Gastrocnemius medialis (tissue), 4 donors: ENCODE measurements at regions not wholly inside any gene's neighbourhood (a gene's known extent, or its start where the extent isn't known, plus 50 kb on each side); places are given as distances from the start of the nearest gene placed in this dataset.

Experiments
- ATAC-seq, 2 donors: fragments of 150-250 bp; one replicate each; pipeline ENCODE4 v1.9.1; 2016
- DNase-seq, 2 donors: peaks; one replicate each; pipeline ENCODE4 v3.0.0-alpha.2; 2019
- H3K27ac ChIP-seq, 4 donors: fragments of 200-600 bp; sonication (generic); 1 replicate in 1 of 4; 2 replicates in 3 of 4; pipeline ENCODE4 v1.5.1; 2016 to 2018; ENCODE audit warnings: mild to moderate bottlenecking in 2 of 4, moderate library complexity in 1 of 4
- H3K27me3 ChIP-seq, 3 donors: fragments of 200-600 bp; sonication (generic) in 2 of 3; 1 replicate in 1 of 3; 2 replicates in 2 of 3; pipeline versions ENCODE4 v1.5.1 to v1.6.0; 2016 to 2019; ENCODE audit warnings: mild to moderate bottlenecking in 1 of 3, moderate library complexity in 1 of 3
- H3K36me3 ChIP-seq, 2 donors: fragments of 200-600 bp; sonication (generic) in 1 of 2; one replicate each; pipeline ENCODE4 v1.5.1; 2017 to 2018
- H3K4me1 ChIP-seq, 2 donors: fragments of 200-600 bp; sonication (generic) in 1 of 2; one replicate each; pipeline ENCODE4 v1.5.1; 2016 to 2017; ENCODE audit warnings: mild to moderate bottlenecking in 2 of 2
- H3K4me3 ChIP-seq, 4 donors: fragments of 200-600 bp; sonication (generic) in 3 of 4; 1 replicate in 1 of 4; 2 replicates in 3 of 4; pipeline ENCODE4 v1.5.1; 2016 to 2019; ENCODE audit warnings: mild to moderate bottlenecking in 2 of 4
- H3K9me3 ChIP-seq, 3 donors: fragments of 200-600 bp; sonication (generic) in 2 of 3; 1 replicate in 1 of 3; 2 replicates in 2 of 3; pipeline ENCODE4 v1.5.1; 2016 to 2019
- POLR2A ChIP-seq, 2 donors: fragments of 450-650 bp; IDR thresholded peaks; one replicate each; pipeline ENCODE4 v1.6.1; 2017; ENCODE audit warnings: antibody characterized with exemption in 2 of 2, mild to moderate bottlenecking in 2 of 2, moderate library complexity in 2 of 2
- in situ Hi-C, 4 donors: fragments of 200-750 bp; cut with MboI; loops; one replicate each; pipeline versions ENCODE4 v1.15.0 to v1.8.0; 2017; ENCODE audit warnings: low sequenced_read_pairs in 4 of 4
- intact Hi-C: fragments of 100-400 bp; cut with DNase I; formaldehyde crosslinking; loops from one replicate; pipeline ENCODE4 v1.15.1; 2023; ENCODE audit warnings: low total_unique reads
- TF ChIP-seq, protein P1 (sequence below), 5 experiments: fragments of 450-650 bp in 3 of 5; fragments of 200-600 bp in 2 of 5; sonication (generic) in 2 of 5; IDR thresholded peaks in 4 of 5; conservative IDR thresholded peaks in 1 of 5; 1 replicate in 4 of 5; 2 replicates in 1 of 5; pipeline ENCODE4 v1.5.1; 2016 to 2019; ENCODE audit warnings: antibody characterized with exemption in 5 of 5, mild to moderate bottlenecking in 3 of 5, moderate library complexity in 3 of 5

GRCh38 chr5:159398936-159399335, 68.6 kb upstream of the IL12B start:
- no peaks in the 10 kb centered on the region for H3K36me3 ChIP-seq
- in situ Hi-C loops (no loop called here), intact Hi-C loops (no loop called here)
- H3K9me3 ChIP-seq, result no peaks in the 10 kb centered on the region
- no peaks in the 10 kb centered on the region for H3K27me3 ChIP-seq
- H3K4me3 ChIP-seq, result no peak overlapping the region
- H3K4me1 ChIP-seq, result no peaks in the 10 kb centered on the region
- DNase-seq (no peak), ATAC-seq (no peak)
- no peak overlapping the region for H3K27ac ChIP-seq
- no peak for TF ChIP-seq POLR2A (IDR thresholded peaks at IDR 0.05)
- TF ChIP-seq, protein P1, sequence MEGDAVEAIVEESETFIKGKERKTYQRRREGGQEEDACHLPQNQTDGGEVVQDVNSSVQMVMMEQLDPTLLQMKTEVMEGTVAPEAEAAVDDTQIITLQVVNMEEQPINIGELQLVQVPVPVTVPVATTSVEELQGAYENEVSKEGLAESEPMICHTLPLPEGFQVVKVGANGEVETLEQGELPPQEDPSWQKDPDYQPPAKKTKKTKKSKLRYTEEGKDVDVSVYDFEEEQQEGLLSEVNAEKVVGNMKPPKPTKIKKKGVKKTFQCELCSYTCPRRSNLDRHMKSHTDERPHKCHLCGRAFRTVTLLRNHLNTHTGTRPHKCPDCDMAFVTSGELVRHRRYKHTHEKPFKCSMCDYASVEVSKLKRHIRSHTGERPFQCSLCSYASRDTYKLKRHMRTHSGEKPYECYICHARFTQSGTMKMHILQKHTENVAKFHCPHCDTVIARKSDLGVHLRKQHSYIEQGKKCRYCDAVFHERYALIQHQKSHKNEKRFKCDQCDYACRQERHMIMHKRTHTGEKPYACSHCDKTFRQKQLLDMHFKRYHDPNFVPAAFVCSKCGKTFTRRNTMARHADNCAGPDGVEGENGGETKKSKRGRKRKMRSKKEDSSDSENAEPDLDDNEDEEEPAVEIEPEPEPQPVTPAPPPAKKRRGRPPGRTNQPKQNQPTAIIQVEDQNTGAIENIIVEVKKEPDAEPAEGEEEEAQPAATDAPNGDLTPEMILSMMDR (IDR thresholded peaks at IDR 0.05 in 4 of 5, conservative IDR thresholded peaks at IDR 0.05 in 1 of 5), result no peak

DNA sequence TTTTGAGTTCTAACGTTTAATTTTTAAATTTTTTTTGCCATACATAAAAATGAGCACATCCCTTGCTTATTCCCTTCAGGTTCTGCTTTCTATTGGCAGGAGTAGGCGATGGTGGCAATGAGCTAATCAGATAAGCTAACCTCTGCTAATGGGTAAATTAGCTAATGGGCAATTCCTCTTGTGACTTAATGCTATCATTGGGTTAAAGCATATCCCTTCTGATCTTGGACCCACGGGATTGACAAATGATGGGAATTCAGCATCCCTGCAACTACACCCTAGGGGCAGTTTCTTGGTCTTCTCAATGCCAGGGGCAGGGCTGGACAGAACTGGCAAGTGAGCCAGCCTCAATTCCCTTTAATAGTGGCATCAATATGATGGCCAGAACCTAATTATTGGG, 70.2 kb upstream of the IL12B start:
- Histone ChIP-seq H3K4me1 (peaks cover 0 to 3% of the 10 kb centered on the region in 2 donors), H3K4me3 (no peak overlapping the region), H3K27ac (no peak overlapping the region), H3K27me3 (no peaks in the 10 kb centered on the region), H3K36me3 (no peaks in the 10 kb centered on the region), H3K9me3 (no peaks in the 10 kb centered on the region)
- DNase-seq (no peak), ATAC-seq (no peak)
- intact Hi-C loops (no loop called here), in situ Hi-C loops (no loop called here)
- no peak for TF ChIP-seq POLR2A (IDR thresholded peaks at IDR 0.05)
- TF ChIP-seq, protein P1 (IDR thresholded peaks at IDR 0.05 in 4 of 5, conservative IDR thresholded peaks at IDR 0.05 in 1 of 5), result no peak

GRCh38 chr5:159402311-159402710, 72.0 kb upstream of the IL12B start:
- no peak for DNase-seq
- in situ Hi-C loops, result no loop called here

DNA sequence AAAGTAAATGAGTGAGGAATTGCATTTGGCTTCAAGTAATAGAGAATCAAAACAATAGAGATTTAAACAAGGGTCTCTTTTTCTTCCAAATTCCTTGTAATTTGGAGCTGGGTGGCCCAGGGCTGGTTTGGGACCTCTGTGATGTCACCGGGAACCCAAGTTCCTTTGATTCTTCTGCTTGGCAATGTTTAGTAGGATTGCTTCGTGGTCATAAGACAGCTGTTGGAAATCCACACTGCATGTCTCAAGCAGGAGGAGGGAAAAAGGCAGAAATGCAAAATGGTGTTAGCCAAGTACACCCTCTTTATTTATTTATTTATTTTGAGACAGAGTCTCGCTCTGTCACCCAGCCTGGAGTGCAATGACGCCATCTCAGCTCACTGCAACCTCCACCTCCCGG, 72.6 kb upstream of the IL12B start:
- intact Hi-C loops (no loop called here), in situ Hi-C loops (no loop called here)
- Histone ChIP-seq H3K27ac (no peak overlapping the region), H3K4me3 (no peak overlapping the region), H3K4me1 (peaks cover 0 to 3% of the 10 kb centered on the region in 2 donors), H3K36me3 (no peaks in the 10 kb centered on the region), H3K9me3 (no peaks in the 10 kb centered on the region), H3K27me3 (no peaks in the 10 kb centered on the region)
- TF ChIP-seq, protein P1 (IDR thresholded peaks at IDR 0.05 in 4 of 5, conservative IDR thresholded peaks at IDR 0.05 in 1 of 5), result no peak
- TF ChIP-seq POLR2A (IDR thresholded peaks at IDR 0.05), result no peak
- DNase-seq (no peak), ATAC-seq (no peak)

More at GRCh38 chr5:159402311-159402710, 72.0 kb upstream of the IL12B start:
- intact Hi-C loops, result no loop called here
- Histone ChIP-seq H3K4me3 (no peak overlapping the region), H3K4me1 (peaks cover 0 to 3% of the 10 kb centered on the region in 2 donors), H3K36me3 (no peaks in the 10 kb centered on the region), H3K27me3 (no peaks in the 10 kb centered on the region), H3K27ac (no peak overlapping the region), H3K9me3 (no peaks in the 10 kb centered on the region)
- no peak for TF ChIP-seq POLR2A (IDR thresholded peaks at IDR 0.05)
- TF ChIP-seq, protein P1 (IDR thresholded peaks at IDR 0.05 in 4 of 5, conservative IDR thresholded peaks at IDR 0.05 in 1 of 5), result no peak
- ATAC-seq, result no peak
